Epithelial cell of proximal tubule (primary cell): ENCODE measurements at regions not wholly inside any gene's neighbourhood (a gene's known extent, or its start where the extent isn't known, plus 50 kb on each side); places are given as distances from the start of the nearest gene placed in this dataset.

ENCODE experiments used
- DNase-seq: peaks from one replicate; pipeline ENCODE4 v3.0.0-alpha.2; 2011; ENCODE audit warnings: low read depth
- H3K4me3 ChIP-seq: 2 replicates; pipeline ENCODE4 v1.5.1; 2011; ENCODE audit warnings: low read depth, mild to moderate bottlenecking, low read length
- TF ChIP-seq, protein P1 (sequence below): conservative IDR thresholded peaks from 2 replicates; pipeline ENCODE4 v1.5.1; 2012; ENCODE audit warnings: low read depth, mild to moderate bottlenecking, low read length

DNA sequence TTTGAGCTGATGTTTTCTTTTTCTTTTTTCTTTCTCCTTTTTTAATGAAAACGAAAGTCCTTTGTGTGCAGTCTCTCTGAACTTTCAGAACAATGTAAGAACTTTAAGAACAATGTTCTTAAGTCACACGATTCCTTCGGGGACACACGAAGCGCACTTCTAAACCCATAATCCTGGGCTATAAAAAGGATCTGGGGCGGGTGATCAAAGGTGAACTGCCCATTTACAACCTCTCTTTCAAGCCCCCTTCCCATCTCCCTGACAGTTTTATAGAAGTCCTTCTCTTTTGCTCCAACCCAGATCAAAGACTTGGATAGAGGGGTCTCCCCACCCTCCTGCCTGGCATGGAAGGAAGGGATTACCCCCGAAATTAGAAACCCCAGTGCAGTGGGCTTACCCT, 126.8 kb downstream of the BDH1 start:
- TF ChIP-seq, protein P1, sequence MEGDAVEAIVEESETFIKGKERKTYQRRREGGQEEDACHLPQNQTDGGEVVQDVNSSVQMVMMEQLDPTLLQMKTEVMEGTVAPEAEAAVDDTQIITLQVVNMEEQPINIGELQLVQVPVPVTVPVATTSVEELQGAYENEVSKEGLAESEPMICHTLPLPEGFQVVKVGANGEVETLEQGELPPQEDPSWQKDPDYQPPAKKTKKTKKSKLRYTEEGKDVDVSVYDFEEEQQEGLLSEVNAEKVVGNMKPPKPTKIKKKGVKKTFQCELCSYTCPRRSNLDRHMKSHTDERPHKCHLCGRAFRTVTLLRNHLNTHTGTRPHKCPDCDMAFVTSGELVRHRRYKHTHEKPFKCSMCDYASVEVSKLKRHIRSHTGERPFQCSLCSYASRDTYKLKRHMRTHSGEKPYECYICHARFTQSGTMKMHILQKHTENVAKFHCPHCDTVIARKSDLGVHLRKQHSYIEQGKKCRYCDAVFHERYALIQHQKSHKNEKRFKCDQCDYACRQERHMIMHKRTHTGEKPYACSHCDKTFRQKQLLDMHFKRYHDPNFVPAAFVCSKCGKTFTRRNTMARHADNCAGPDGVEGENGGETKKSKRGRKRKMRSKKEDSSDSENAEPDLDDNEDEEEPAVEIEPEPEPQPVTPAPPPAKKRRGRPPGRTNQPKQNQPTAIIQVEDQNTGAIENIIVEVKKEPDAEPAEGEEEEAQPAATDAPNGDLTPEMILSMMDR, result no peak
- no peak for DNase-seq
- H3K4me3 ChIP-seq, result no peak overlapping the region

DNA sequence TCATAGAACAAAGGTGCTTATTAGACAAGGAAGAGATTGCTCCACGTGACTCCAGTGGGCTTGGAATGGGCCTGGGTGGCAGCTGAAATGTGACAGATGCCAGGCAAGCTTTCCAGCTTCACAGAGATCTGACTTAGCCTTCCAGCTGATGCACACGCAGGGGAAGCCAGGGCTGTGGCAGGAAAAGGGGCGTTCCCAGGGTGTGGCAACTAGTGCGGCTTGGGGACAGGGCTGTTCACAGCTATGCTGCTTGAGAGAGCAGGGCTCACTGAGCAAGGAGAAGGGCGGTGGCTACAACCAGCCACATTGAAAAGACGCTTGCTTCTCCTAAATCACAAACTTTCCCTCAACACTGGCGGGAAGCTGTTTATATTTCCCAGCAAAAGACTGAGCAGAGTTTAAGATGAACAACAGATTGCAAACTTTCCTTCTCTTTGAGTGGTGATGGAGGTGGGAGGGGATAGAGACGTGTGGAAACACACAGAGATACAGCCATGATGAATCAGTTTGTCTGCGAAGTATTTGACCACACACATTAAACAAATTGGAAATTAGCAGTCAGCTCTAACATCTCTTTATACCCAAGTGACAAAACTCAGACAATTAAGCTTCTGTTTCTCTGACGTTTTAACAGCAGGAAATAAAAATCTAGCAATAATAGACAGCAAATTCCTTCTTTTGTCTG, 127.5 kb downstream of the BDH1 start:
- TF ChIP-seq, protein P1, result no peak
- no peak overlapping the region for H3K4me3 ChIP-seq
- DNase-seq, result no peak

DNA sequence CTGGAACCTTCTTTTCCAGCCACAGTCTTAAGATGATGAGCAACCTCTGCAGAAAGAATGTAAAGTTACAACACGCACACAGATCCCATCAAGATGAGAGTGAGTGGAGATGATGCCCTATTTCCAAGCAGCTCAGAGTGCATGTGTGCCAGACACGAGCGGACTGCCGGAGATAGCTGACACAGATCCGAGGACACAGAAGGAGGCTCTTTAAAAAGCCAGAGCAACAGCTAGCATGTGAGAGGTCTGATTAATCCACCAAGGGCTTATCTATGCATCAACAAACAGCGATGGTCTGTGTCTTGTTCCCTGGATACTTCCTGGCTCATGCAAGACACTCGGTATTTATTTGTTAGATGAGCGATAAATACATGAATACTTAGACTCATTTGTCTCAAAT, 128.6 kb upstream of the DLG1 start:
- TF ChIP-seq, protein P1, result no peak
- no peak for DNase-seq
- H3K4me3 ChIP-seq, result no peak overlapping the region

DNA sequence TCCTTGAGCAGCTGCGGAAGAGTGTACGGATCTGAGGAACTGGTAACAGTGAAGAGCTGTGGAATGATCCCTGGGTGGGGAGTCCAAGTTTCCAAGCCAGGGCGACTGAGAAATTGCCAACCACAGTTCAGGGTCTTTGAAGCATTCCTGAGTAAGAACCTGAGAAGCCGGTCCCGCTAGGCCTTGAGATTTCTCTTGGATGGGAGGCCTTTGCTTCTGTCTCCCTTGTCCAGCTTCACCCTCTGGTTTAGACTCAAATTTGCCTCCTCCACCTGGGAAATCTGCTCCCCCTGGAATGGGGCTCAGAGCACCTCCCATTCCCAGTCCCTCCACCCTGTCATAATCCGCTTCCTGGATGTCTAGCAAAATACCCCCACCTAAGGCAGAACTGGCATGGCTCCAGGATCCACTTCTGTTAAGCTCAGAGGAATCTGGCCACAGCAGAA, 127.7 kb upstream of the DLG1 start:
- no peak overlapping the region for H3K4me3 ChIP-seq
- DNase-seq, result no peak
- TF ChIP-seq, protein P1, result no peak

DNA sequence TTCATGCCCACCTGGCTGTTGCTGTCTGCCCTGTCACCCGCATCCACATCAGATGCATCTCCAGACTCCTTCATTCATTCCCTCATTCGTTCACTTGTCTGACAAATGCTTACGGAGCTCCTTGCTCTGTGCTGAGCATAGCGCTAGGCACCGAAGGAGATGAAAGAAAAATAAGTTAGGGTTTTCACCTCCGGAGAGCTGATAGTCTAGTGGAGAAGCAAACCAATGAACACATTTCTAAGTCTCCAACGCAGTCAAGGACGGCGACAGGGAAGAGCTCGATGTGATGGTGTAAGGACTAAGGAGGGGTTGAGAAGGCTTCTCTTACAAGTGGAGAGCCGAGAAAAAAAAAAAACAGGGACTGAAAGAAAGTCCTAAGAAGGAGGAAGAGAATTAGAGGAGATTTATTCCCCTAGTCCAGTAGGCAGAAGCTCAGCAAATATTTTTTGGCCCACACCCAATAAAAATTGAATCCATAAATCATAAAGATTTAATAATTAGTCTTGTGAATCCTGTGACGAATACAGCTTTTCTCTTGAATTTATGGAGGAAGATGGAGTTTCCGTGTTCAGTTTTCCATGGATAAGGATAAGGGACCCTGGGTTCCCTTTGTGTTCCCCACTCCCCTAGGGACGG, 127.2 kb upstream of the DLG1 start:
- DNase-seq, result no peak
- H3K4me3 ChIP-seq, result no peak overlapping the region
- TF ChIP-seq, protein P1, result no peak

DNA sequence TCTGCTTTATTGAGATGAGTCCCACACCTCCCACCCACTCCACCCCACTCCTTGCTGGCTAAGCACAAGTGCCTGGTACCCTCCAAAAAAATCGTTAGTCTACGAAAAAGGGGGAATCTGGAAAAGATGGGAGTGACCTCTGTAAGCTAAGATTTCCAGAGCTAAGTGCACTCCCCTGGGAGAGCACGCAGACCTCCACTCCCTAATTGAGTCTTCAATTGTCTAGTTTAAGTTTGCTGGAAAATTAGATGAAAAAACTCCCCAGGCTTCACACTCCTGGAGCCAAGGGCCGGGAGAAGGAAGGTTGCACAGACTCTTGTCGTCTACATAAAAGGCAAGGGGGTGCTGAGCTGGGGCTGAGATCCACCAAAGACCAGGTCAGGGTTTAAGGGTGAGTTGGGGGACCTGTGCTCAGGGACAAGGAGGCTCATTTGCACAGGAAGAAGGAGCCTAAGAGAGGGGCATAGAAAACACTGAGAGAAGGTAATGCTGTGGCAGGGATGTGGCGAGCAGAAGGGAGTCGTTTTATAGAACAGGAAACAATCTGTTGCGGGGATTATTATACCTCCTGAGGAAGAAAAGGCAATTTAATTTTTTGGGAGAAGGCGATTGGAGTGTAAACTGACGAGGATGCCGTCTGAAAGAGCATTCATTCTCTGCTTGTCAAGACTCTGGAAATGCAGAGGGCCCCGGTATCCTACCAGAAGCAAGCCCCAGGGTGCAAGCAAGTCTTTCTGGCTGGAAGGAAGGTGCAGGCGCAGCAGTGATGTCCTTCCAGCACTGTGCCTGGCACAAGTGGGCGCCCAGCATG, 126.5 kb upstream of the DLG1 start:
- no peak for DNase-seq
- TF ChIP-seq, protein P1, result no peak

More for the DNA sequence above, 126.5 kb upstream of the DLG1 start:
- H3K4me3 ChIP-seq, result no peak overlapping the region
